ENCODE measurements at regions not wholly inside any gene's neighbourhood (a gene's known extent, or its start where the extent isn't known, plus 50 kb on each side); places are given as distances from the start of the nearest gene placed in this dataset.

DNA sequence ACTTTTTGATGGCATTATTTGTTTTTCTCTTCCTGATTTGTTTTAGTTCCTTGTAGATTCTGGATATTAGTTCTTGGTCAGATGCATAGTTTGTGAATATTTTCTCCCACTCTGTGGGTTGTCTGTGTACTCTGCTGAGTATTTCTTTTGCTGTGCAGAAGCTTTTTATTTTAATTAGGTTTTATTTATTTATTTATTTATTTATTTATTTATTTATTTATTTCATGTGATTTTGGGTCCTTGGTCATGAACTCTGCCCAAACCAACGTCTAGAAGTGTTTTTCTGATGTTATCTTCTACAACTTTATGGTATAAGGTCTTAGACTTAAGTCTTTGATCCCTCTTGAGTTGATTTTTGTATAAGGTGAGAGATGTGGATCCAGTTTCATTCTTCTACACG is 292.2 kb downstream of the CDH7 start:
- no peaks in the 10 kb centered on the region for H4K20me1 ChIP-seq (replicated peaks in 1 of 2; ENCODE audit: control insufficient read depth in 1 of 2, insufficient read depth in 2 of 2, low read length in 2 of 2)
- no peak overlapping the region for H2BK5ac ChIP-seq (ENCODE audit: low read depth, low read length)
- TF ChIP-seq SP1 (IDR thresholded peaks at IDR 0.05; ENCODE audit: low read depth, low read length) = no peak
- no peak for TF ChIP-seq JUND (IDR thresholded peaks at IDR 0.05; ENCODE audit: low read length)
- TF ChIP-seq, protein P1, sequence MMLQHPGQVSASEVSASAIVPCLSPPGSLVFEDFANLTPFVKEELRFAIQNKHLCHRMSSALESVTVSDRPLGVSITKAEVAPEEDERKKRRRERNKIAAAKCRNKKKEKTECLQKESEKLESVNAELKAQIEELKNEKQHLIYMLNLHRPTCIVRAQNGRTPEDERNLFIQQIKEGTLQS (IDR thresholded peaks at IDR 0.05; ENCODE audit: insufficient read depth, low read depth, low read length) = no peak
- TF ChIP-seq RFX5 (IDR thresholded peaks at IDR 0.05; ENCODE audit: borderline replicate concordance, low read depth, low read length) = no peak
- TF ChIP-seq HDAC2 (IDR thresholded peaks at IDR 0.05; ENCODE audit: borderline replicate concordance in 1 of 2, low read depth in 2 of 2, low read length in 2 of 2) = no peak
- TF ChIP-seq BRCA1 (IDR thresholded peaks at IDR 0.05; ENCODE audit: low read depth, low read length) = no peak
- no peak for TF ChIP-seq RNF2 (IDR thresholded peaks at IDR 0.05; ENCODE audit: borderline replicate concordance, low read depth, low read length, missing control alignments, poor library complexity, severe bottlenecking)
- TF ChIP-seq POU5F1 (IDR thresholded peaks at IDR 0.05; ENCODE audit: low read depth, low read length) = no peak
- no peak overlapping the region for H3K9ac ChIP-seq (replicated peaks in 1 of 4; ENCODE audit: extremely low read depth in 1 of 4, low read depth in 3 of 4, low read length in 3 of 4)
- H4K8ac ChIP-seq (ENCODE audit: extremely low read depth, insufficient read depth, low read length) = no peak overlapping the region
- H4K5ac ChIP-seq (ENCODE audit: insufficient read length, low read depth, low read length) = no peak overlapping the region
- ChIA-PET POLR2A (ENCODE audit: partially characterized antibody) (no interaction called here), CTCF (ENCODE audit: partially characterized antibody) (no interaction called here)
- no peak overlapping the region for H2AK5ac ChIP-seq (ENCODE audit: low read depth, low read length)
- no peak overlapping the region for H2BK15ac ChIP-seq (ENCODE audit: low read length)
- no peak overlapping the region for H2AFZ ChIP-seq (ENCODE audit: low read length)
- H3K56ac ChIP-seq (replicated peaks; ENCODE audit: insufficient read length, low read depth, low read length) = no peak overlapping the region
- no peaks in the 10 kb centered on the region; a peak in 1 of 8 replicates for H3K36me3 ChIP-seq (ENCODE audit: control insufficient read depth in 2 of 4, insufficient read depth in 4 of 4, low read length in 3 of 4)
- no peak overlapping the region for H2BK120ac ChIP-seq (replicated peaks; ENCODE audit: low read depth, low read length)
- H3K18ac ChIP-seq (ENCODE audit: extremely low read depth, low read length) = no peak overlapping the region
- H3K4me2 ChIP-seq (ENCODE audit: insufficient read depth in 1 of 2, low read depth in 2 of 2, low read length in 2 of 2) = no peak overlapping the region
- FAIRE-seq = no peak
- H3K79me2 ChIP-seq (ENCODE audit: control insufficient read depth in 1 of 2, insufficient read depth in 2 of 2, low read length in 2 of 2) = no peaks in the 10 kb centered on the region
- no peak overlapping the region for H3K4ac ChIP-seq (replicated peaks; ENCODE audit: insufficient read length, low read depth, low read length)
- no peak overlapping the region for H2BK20ac ChIP-seq (ENCODE audit: low read length)
- H3K4me1 ChIP-seq (replicated peaks in 1 of 4; ENCODE audit: control insufficient read depth in 3 of 4, insufficient read depth in 4 of 4, low read length in 3 of 4) = no peaks in the 10 kb centered on the region
- no peak overlapping the region for H3K14ac ChIP-seq (ENCODE audit: insufficient read length)
- H3K27ac ChIP-seq (ENCODE audit: low read depth, low read length) = no peak overlapping the region
- H2BK12ac ChIP-seq (ENCODE audit: low read depth, low read length) = no peak overlapping the region
- H3K9me3 ChIP-seq (ENCODE audit: insufficient read depth in 2 of 2, low read depth in 1 of 2, low read length in 1 of 2) = peaks cover 8% of the 10 kb centered on the region in 2 experiments; a peak in 1 of 4 replicates
- no peak overlapping the region for H4K91ac ChIP-seq (replicated peaks; ENCODE audit: insufficient read length, low read length)
- no peaks in the 10 kb centered on the region for H3K27me3 ChIP-seq (replicated peaks in 1 of 4; ENCODE audit: control insufficient read depth in 3 of 4, extremely low read depth in 1 of 4, insufficient read depth in 3 of 4, low read length in 3 of 4)
- DNase-seq (ENCODE audit: low read depth in 1 of 2, low spot score in 2 of 2) = no peak
- no peaks in the 10 kb centered on the region for H3K79me1 ChIP-seq (ENCODE audit: low read depth, low read length)
- H3K4me3 ChIP-seq (ENCODE audit: extremely low read depth in 1 of 4, insufficient read depth in 2 of 4, low read depth in 3 of 4, low read length in 4 of 4) = no peak overlapping the region
- WGBS, 2 experiments (ENCODE audit: extremely low coverage in 1 of 2, insufficient coverage in 1 of 2, insufficient read length in 1 of 2, insufficient replicate concordance in 2 of 2, low coverage in 1 of 2, low lambda C conversion rate in 2 of 2, missing lambda C conversion rate in 1 of 2) = 68% methylated on average over 2 of the region's 2 CpGs; no CpG with 5 or more reads in 1 of the 2 experiments
- no peak overlapping the region for H3K23ac ChIP-seq (ENCODE audit: insufficient read length)
- H3K23me2 ChIP-seq (ENCODE audit: low read depth, low read length) = no peaks in the 10 kb centered on the region
